ENCODE measurements at regions not wholly inside any gene's neighbourhood (a gene's known extent, or its start where the extent isn't known, plus 50 kb on each side); places are given as distances from the start of the nearest gene placed in this dataset.

DNA sequence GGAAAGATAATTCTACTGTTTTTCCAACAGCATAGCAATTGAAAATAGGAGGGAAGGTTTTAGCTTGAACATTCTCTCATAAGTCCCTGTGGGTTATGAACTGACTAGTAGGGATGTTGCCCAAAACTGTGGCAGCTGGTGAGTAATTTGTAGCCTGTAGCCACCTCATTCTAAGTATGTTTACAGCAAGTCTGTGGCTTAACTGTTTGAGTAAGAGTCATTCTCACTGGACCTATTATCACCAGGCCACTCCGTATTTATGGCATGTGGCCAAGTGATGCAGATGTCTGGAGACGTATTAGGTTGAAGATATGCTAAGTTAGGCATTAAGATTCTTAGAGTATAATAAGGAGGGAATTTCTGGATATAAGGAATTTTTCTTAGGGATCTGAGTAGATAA, 458.3 kb downstream of the ETNK1 start:
- H2BK120ac ChIP-seq (ENCODE audit: low read depth, low read length) = no peak overlapping the region
- peaks cover 2% of the 10 kb centered on the region for H3K4me1 ChIP-seq (ENCODE audit: control insufficient read depth, insufficient read depth, low read depth, low read length)
- H3K9me3 ChIP-seq (ENCODE audit: control insufficient read depth, low read length) = no peaks in the 10 kb centered on the region
- no peaks in the 10 kb centered on the region for H3K36me3 ChIP-seq (ENCODE audit: control insufficient read depth in 1 of 2, insufficient read depth in 2 of 2, low read depth in 1 of 2, low read length in 2 of 2)
- peak; percentile 68 for DNase-seq
- H3K4me2 ChIP-seq (ENCODE audit: low read length, poor library complexity, severe bottlenecking) = no peak overlapping the region
- H2AFZ ChIP-seq (ENCODE audit: low read depth, low read length) = no peak overlapping the region
- H3K14ac ChIP-seq (ENCODE audit: low read length in 2 of 2) = no peak overlapping the region
- no peak overlapping the region for H3K4me3 ChIP-seq (ENCODE audit: insufficient read depth in 1 of 2, low read depth in 1 of 2, low read length in 2 of 2)
- H3K27ac ChIP-seq (ENCODE audit: low read length, poor library complexity, severe bottlenecking) = no peak overlapping the region
- H2AK5ac ChIP-seq (ENCODE audit: low read length, severe bottlenecking) = no peak overlapping the region
- 6% methylated on average over 2 of the region's 2 CpGs for WGBS
- H3K27me3 ChIP-seq (ENCODE audit: control insufficient read depth in 1 of 2, insufficient read depth in 1 of 2, low read length in 2 of 2) = peaks cover 0 to 6% of the 10 kb centered on the region in 2 experiments
- H2BK15ac ChIP-seq (ENCODE audit: low read depth, poor library complexity, severe bottlenecking) = no peak overlapping the region
- no peaks in the 10 kb centered on the region for H3K79me1 ChIP-seq (replicated peaks; ENCODE audit: low read length, poor library complexity, severe bottlenecking)
- H3K18ac ChIP-seq (ENCODE audit: low read depth in 1 of 2, low read length in 2 of 2) = no peak overlapping the region
- H3K4ac ChIP-seq (ENCODE audit: low read depth in 1 of 2, low read length in 2 of 2) = no peak overlapping the region
- H4K8ac ChIP-seq (ENCODE audit: low read length) = no peak overlapping the region
- no peak overlapping the region for H4K91ac ChIP-seq (ENCODE audit: low read length)
- no peak overlapping the region for H2BK5ac ChIP-seq (ENCODE audit: low read depth, low read length, poor library complexity, severe bottlenecking)
- H3K9ac ChIP-seq (ENCODE audit: low read length) = no peak overlapping the region
- H3K23ac ChIP-seq (ENCODE audit: low read length in 2 of 2) = no peak overlapping the region
- H2BK12ac ChIP-seq (ENCODE audit: low read length in 2 of 2) = no peak overlapping the region

DNA sequence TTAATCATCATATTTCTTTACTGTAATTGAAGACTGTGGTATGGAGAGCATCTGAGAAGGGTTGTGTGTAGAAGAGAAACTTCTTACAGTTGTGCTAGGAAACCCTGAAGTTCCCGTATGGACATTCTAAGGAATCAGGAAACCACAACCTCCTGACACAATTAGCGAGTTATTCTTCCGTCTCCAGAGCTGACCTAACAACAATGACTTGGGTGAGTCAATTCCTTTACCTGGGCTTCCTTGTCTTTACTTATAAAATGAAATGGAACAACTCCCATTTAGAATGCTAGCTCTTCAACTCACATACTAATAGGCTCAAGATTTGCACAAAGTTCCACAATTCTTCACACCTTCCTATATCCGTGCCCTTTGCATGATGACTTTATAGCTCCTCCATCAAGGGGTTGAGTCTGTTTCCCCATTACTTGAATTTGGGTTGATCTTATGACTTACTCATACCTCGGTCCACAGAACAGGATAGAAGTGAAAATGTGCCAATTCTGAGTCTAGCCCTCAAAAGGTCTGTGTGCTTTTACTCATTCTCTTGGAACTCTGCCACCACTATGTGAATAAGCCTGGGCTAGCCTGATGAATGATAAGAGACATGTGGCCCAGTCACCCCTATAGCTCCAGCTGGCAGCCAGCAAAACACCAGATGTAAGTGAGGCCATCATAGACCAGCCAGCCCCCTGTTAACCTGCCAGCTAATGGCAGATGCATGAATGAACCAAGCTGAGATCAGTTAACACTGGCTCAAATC, 459.4 kb downstream of the ETNK1 start:
- H2BK12ac ChIP-seq (ENCODE audit: low read length in 2 of 2) = no peak overlapping the region
- H3K27ac ChIP-seq (ENCODE audit: low read length, poor library complexity, severe bottlenecking) = no peak overlapping the region
- no peak overlapping the region for H3K18ac ChIP-seq (ENCODE audit: low read depth in 1 of 2, low read length in 2 of 2)
- H2BK15ac ChIP-seq (ENCODE audit: low read depth, poor library complexity, severe bottlenecking) = no peak overlapping the region
- H2AFZ ChIP-seq (ENCODE audit: low read depth, low read length) = no peak overlapping the region
- H4K8ac ChIP-seq (ENCODE audit: low read length) = no peak overlapping the region
- no peak overlapping the region for H3K23ac ChIP-seq (ENCODE audit: low read length in 2 of 2)
- peaks cover 3% of the 10 kb centered on the region for H3K9me3 ChIP-seq (ENCODE audit: control insufficient read depth, low read length)
- H2BK120ac ChIP-seq (ENCODE audit: low read depth, low read length) = no peak overlapping the region
- no peak overlapping the region for H3K4me3 ChIP-seq (ENCODE audit: insufficient read depth in 1 of 2, low read depth in 1 of 2, low read length in 2 of 2)
- H3K14ac ChIP-seq (ENCODE audit: low read length in 2 of 2) = no peak overlapping the region
- no peaks in the 10 kb centered on the region for H3K79me1 ChIP-seq (replicated peaks; ENCODE audit: low read length, poor library complexity, severe bottlenecking)
- H2AK5ac ChIP-seq (ENCODE audit: low read length, severe bottlenecking) = no peak overlapping the region
- no peaks in the 10 kb centered on the region for H3K36me3 ChIP-seq (ENCODE audit: control insufficient read depth in 1 of 2, insufficient read depth in 2 of 2, low read depth in 1 of 2, low read length in 2 of 2)
- H3K4ac ChIP-seq (ENCODE audit: low read depth in 1 of 2, low read length in 2 of 2) = no peak overlapping the region
- no peak overlapping the region for H4K91ac ChIP-seq (ENCODE audit: low read length)
- no peak overlapping the region for H3K9ac ChIP-seq (ENCODE audit: low read length)
- WGBS = 71% methylated on average over 5 of the region's 5 CpGs
- H3K4me2 ChIP-seq (ENCODE audit: low read length, poor library complexity, severe bottlenecking) = no peak overlapping the region
- peak; percentile 57 for DNase-seq
- H2BK5ac ChIP-seq (ENCODE audit: low read depth, low read length, poor library complexity, severe bottlenecking) = no peak overlapping the region
- peaks cover 2% of the 10 kb centered on the region for H3K4me1 ChIP-seq (ENCODE audit: control insufficient read depth, insufficient read depth, low read depth, low read length)
- H3K27me3 ChIP-seq (ENCODE audit: control insufficient read depth in 1 of 2, insufficient read depth in 1 of 2, low read length in 2 of 2) = peaks cover 0 to 6% of the 10 kb centered on the region in 2 experiments

DNA sequence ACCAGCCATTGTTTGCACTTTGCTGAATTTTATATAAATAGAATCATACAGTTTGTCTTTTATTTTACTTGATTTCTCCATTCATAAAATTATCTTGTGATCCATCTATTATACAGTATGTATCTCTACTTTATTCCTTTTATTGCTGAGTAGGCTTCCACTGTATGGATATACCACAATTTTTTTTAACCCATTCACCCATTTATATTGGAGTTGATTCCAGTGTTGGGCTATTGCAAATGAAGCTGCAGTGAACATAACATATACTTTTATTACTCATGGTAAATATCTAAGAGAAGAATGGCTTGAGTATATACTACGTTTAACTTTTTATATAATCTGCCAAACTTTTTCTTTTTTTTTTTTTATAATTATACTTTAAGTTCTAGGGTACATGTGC, 463.6 kb downstream of the ETNK1 start:
- no peak overlapping the region for H2BK12ac ChIP-seq (ENCODE audit: low read length in 2 of 2)
- H2BK5ac ChIP-seq (ENCODE audit: low read depth, low read length, poor library complexity, severe bottlenecking) = no peak overlapping the region
- no peaks in the 10 kb centered on the region for H3K36me3 ChIP-seq (ENCODE audit: control insufficient read depth in 1 of 2, insufficient read depth in 2 of 2, low read depth in 1 of 2, low read length in 2 of 2)
- no peak overlapping the region for H3K27ac ChIP-seq (ENCODE audit: low read length, poor library complexity, severe bottlenecking)
- H3K27me3 ChIP-seq (ENCODE audit: control insufficient read depth in 1 of 2, insufficient read depth in 1 of 2, low read length in 2 of 2) = no peaks in the 10 kb centered on the region
- H3K9ac ChIP-seq (ENCODE audit: low read length) = no peak overlapping the region
- DNase-seq = no peak
- H2AK5ac ChIP-seq (ENCODE audit: low read length, severe bottlenecking) = no peak overlapping the region
- no peak overlapping the region for H3K14ac ChIP-seq (ENCODE audit: low read length in 2 of 2)
- H4K91ac ChIP-seq (ENCODE audit: low read length) = no peak overlapping the region
- H2BK15ac ChIP-seq (ENCODE audit: low read depth, poor library complexity, severe bottlenecking) = no peak overlapping the region
- no peak overlapping the region for H3K4ac ChIP-seq (ENCODE audit: low read depth in 1 of 2, low read length in 2 of 2)
- WGBS = no CpG with 5 or more reads among the region's 1 CpG
- no peaks in the 10 kb centered on the region for H3K79me1 ChIP-seq (replicated peaks; ENCODE audit: low read length, poor library complexity, severe bottlenecking)
- no peak overlapping the region for H3K23ac ChIP-seq (ENCODE audit: low read length in 2 of 2)
- H3K4me1 ChIP-seq (ENCODE audit: control insufficient read depth, insufficient read depth, low read depth, low read length) = peaks cover 2% of the 10 kb centered on the region
- no peak overlapping the region for H2AFZ ChIP-seq (ENCODE audit: low read depth, low read length)
- H4K8ac ChIP-seq (ENCODE audit: low read length) = no peak overlapping the region
- no peak overlapping the region for H2BK120ac ChIP-seq (ENCODE audit: low read depth, low read length)
- H3K18ac ChIP-seq (ENCODE audit: low read depth in 1 of 2, low read length in 2 of 2) = no peak overlapping the region
- H3K4me2 ChIP-seq (ENCODE audit: low read length, poor library complexity, severe bottlenecking) = no peak overlapping the region
- H3K9me3 ChIP-seq (ENCODE audit: control insufficient read depth, low read length) = peaks cover 3% of the 10 kb centered on the region
- no peak overlapping the region for H3K4me3 ChIP-seq (ENCODE audit: insufficient read depth in 1 of 2, low read depth in 1 of 2, low read length in 2 of 2)

DNA sequence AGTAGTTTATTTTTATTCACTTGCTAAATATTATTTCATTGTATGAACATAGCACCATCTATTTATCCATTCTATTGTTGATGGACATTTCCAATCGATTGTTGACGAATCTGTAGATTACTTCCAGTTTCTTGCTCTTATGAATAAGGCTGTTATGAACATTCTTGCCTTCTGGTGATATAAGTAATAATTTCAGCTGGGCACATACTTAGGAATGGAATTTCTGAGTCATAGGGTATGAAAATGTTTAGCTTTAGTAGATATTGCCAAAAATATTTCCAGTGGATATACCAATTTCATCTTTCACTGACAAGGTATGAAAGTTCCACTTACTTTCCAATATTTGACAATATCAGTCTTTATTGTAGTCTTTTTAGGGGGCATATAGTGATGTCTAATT, 468.5 kb downstream of the ETNK1 start:
- Histone ChIP-seq H3K9ac (ENCODE audit: low read length) (no peak overlapping the region), H3K4me3 (ENCODE audit: insufficient read depth in 1 of 2, low read depth in 1 of 2, low read length in 2 of 2) (no peak overlapping the region), H2BK120ac (ENCODE audit: low read depth, low read length) (no peak overlapping the region), H3K14ac (ENCODE audit: low read length in 2 of 2) (no peak overlapping the region), H3K4me2 (ENCODE audit: low read length, poor library complexity, severe bottlenecking) (no peak overlapping the region), H4K91ac (ENCODE audit: low read length) (no peak overlapping the region), H3K27me3 (ENCODE audit: control insufficient read depth in 1 of 2, insufficient read depth in 1 of 2, low read length in 2 of 2) (peaks cover 0 to 10% of the 10 kb centered on the region in 2 experiments), H3K4me1 (ENCODE audit: control insufficient read depth, insufficient read depth, low read depth, low read length) (no peaks in the 10 kb centered on the region), H2BK5ac (ENCODE audit: low read depth, low read length, poor library complexity, severe bottlenecking) (no peak overlapping the region), H2BK12ac (ENCODE audit: low read length in 2 of 2) (no peak overlapping the region), H3K36me3 (ENCODE audit: control insufficient read depth in 1 of 2, insufficient read depth in 2 of 2, low read depth in 1 of 2, low read length in 2 of 2) (no peaks in the 10 kb centered on the region), H3K4ac (ENCODE audit: low read depth in 1 of 2, low read length in 2 of 2) (no peak overlapping the region), H3K79me1 (replicated peaks; ENCODE audit: low read length, poor library complexity, severe bottlenecking) (no peaks in the 10 kb centered on the region), H2AFZ (ENCODE audit: low read depth, low read length) (no peak overlapping the region), H3K23ac (ENCODE audit: low read length in 2 of 2) (no peak overlapping the region), H3K27ac (ENCODE audit: low read length, poor library complexity, severe bottlenecking) (no peak overlapping the region), H2BK15ac (ENCODE audit: low read depth, poor library complexity, severe bottlenecking) (no peak overlapping the region), H2AK5ac (ENCODE audit: low read length, severe bottlenecking) (no peak overlapping the region), H3K18ac (ENCODE audit: low read depth in 1 of 2, low read length in 2 of 2) (no peak overlapping the region), H4K8ac (ENCODE audit: low read length) (no peak overlapping the region), H3K9me3 (ENCODE audit: control insufficient read depth, low read length) (peaks cover 2% of the 10 kb centered on the region)
- 100% methylated on average over 2 of the region's 2 CpGs for WGBS
- no peak for DNase-seq

All from mesenchymal stem cell (in vitro differentiated cells and primary cell).